GM23338 (cell line): ENCODE measurements at regions not wholly inside any gene's neighbourhood (a gene's known extent, or its start where the extent isn't known, plus 50 kb on each side); places are given as distances from the start of the nearest gene placed in this dataset.

ENCODE experiments used
- CTCF ChIP-seq, 2 experiments: fragments of 200-600 bp in 1 of 2; sonication (generic) in 1 of 2; conservative IDR thresholded peaks; 2 replicates each; pipeline versions ENCODE4 v1.5.1 to v1.6.1; 2016 to 2017; ENCODE audit warnings: antibody characterized with exemption in 2 of 2, low read depth in 2 of 2, mild to moderate bottlenecking in 2 of 2, moderate library complexity in 1 of 2
- EZH2 ChIP-seq: fragments of 200-600 bp; sonication (generic); IDR thresholded peaks from one replicate; pipeline ENCODE4 v1.8.0; 2017; ENCODE audit warnings: antibody characterized with exemption, mild to moderate bottlenecking, low read depth; ENCODE audit not compliant: unreplicated experiment
- EZH2phosphoT487 ChIP-seq: fragments of 200-600 bp; sonication (generic); IDR thresholded peaks from one replicate; pipeline ENCODE4 v1.8.1; 2018; ENCODE audit warnings: antibody characterized with exemption; ENCODE audit not compliant: unreplicated experiment
- REST ChIP-seq: IDR thresholded peaks from one replicate; pipeline ENCODE4 v1.6.1; 2018; ENCODE audit warnings: antibody characterized with exemption; ENCODE audit not compliant: unreplicated experiment

GRCh38 chr11:91955206-91955605, 269.4 kb upstream of the FAT3 start:
- no peak for TF ChIP-seq CTCF (conservative IDR thresholded peaks at IDR 0.05; ENCODE audit: low read depth in 2 of 2)
- no peak for TF ChIP-seq REST
- TF ChIP-seq EZH2phosphoT487 = no peak
- no peak for TF ChIP-seq EZH2
